ENCODE measurements at regions not wholly inside any gene's neighbourhood (a gene's known extent, or its start where the extent isn't known, plus 50 kb on each side); places are given as distances from the start of the nearest gene placed in this dataset.

DNA sequence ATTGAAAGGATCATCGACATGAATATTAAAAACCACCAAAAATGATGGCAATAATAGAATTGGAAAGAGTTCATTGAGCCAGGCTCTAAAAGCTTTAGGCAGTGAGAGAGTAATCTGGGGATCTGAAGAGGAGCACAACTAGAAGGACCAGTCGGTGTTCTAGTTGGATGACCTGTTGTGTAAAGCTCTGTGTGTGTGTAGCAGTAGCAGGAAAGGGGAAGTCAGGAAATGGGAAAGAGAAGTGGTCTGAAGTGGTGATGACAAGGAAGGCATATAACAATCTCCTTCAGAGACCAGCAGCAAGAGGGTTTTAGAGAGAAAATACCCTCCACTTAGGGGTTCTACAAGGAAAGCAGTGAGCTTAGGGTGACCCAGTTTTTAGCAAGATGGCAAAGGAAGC, 539.2 kb downstream of the HTR7 start:
- no peak for DNase-seq (ENCODE audit: low read depth in 4 of 4, low spot score in 1 of 4)

DNA sequence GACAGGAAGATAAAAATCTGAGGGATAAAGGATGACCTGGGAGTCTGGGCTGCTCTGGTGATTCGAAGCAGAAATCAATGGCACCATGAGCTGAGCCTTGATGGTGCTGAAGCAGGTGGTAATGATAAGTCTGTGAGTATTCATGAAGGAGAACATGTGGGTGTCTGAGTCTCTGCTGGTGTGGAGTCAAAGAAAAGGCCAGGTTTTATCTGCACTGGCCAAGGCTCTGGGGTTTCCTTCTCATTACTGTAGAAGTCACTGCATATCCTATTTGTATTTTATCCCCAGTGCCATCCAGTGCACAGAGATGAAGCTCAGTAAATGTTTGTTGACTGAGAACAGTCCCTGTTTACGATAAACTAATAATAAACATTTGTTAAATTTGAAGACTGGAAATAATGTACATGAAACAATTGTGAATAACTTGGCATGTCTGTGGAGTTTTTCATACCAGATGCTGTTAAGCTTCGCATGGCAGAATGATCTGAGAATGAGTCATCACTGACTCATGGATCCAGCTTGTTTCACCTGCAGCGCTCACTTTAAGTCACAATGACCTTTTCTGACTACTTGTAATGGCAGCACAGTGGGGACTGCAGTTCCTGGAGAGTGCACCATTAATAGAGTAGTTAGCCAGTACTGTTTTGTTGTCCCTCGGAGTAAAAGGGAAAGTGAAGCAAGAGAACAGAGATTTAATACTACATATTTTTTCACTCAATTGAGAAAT, 538.5 kb downstream of the HTR7 start:
- peak in 1 of 4 experiments; percentile 2 for DNase-seq (ENCODE audit: low read depth in 4 of 4, low spot score in 1 of 4)

DNA sequence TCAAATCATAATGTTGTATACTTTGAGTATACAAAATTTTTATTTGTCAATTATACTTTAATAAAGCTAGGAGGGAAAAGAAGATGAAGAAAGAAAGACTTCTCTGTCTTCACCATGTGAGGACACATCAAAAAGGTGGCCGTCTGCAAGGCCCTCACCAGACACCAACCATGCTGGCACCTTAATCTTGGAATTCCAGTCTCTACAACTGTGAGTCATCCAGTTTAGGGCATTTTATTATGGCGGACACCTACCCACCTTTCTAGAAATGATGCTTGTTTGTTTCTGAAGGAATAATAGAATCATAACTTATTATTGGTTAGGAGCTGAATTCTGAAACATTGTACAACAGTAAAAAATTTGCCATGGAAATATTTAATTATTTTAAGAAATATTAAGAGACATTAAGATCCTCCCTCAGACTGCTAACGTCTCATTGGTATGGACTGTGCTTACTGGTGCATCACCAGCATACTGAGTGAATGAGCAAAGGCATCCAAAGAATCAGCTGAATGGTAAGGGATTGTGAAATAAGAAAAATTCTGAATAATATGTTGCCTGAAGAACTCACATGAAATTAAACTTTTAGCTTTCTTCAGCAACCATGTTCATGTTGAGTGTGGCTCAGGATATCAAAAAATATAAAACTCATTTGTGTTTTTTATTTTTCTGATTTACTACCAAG, 536.6 kb downstream of the HTR7 start:
- no peak for DNase-seq (ENCODE audit: low read depth in 4 of 4, low spot score in 1 of 4)

DNA sequence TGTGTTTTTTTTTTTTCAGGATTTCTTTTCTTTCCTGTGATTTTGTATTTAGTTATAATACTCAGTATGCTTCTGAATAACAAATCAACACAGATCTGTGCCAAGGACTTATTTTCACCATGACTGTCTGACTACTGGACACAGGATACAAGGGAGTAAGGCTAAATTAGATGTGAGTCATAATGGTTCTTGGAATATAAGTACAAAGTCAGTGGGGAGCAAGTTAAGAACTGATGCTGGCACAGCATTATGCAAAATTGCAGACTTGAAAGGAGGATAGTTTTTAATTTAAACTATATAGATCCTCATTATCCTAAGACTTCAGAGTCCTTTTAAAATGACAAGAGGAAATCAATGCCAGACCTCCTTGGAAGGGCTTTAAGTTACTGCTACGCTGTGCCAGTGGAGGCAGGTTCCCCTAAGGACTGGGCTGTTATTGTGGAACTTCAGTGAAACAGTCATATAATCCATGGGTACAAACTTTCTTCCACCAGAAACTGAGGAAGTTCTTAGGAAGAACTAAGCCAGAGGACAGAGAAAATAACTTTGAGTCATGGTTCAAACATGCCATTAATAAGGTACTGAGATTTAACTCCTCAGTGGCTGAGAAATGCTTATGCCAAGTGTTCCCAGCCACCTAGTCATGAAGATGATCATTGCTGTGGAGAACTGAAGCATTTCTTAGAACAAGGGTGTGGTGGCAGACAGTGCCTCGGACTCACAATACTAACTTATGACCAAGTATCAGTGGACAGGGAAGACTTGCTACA, 531.2 kb downstream of the HTR7 start:
- DNase-seq (ENCODE audit: low read depth in 4 of 4, low spot score in 1 of 4), result no peak

DNA sequence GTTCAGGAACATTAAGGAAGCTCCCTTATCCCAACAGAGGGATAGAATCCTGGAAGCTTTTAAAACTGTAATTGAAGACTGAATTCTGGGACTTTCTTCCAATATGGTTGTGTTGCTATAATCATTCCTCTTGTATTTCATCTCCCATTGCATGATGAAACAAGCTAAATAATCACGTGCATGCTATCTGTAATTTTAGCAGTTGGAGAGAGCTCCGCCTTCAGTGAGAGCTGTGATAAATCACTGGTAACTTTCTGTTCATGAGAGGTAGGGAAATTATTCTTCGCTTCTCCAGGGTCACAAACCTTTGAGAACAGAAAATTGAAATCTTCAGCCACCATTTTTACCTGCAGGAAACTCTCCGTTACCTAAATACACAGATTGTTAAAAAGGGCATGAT, 530.2 kb downstream of the HTR7 start:
- DNase-seq (ENCODE audit: low read depth in 4 of 4, low spot score in 1 of 4), result no peak

DNA sequence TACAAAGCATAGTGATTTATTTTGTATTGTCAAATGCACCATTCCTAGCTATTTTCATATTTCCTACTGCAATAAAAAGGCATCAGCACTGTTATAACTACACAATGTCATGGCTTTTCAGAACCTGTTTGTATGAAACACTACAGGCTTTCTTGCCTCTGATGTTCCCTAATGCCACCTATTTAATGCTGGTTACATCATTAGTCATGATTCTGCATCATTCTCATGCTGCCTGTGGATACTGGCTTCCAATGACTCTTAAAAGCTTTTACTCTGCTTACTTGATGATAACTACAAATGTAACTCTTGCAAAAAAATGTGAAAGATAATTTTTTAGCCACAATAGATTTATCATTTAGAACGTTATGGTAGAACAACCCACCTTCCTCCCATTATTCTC, 529.4 kb downstream of the HTR7 start:
- DNase-seq (ENCODE audit: low read depth in 4 of 4, low spot score in 1 of 4), result no peak

DNA sequence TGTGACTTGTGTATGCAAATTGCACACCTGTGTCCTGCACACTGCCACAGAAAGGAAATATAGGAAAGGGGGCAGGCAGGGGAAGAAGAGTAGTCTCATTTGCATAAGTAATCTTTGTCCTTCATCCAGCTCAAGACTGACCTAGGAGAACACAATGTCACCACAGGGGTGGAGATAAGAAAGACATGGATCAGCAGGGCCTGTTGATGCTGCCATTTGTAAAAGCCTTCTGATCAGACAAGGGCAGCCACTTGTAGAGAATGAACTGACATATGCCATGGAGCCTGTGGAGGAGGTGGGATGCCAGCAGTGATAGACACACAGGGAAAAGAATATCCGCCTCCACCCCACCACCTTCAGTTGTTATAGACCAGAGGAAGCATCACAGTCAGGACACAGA, 528.9 kb downstream of the HTR7 start:
- DNase-seq (ENCODE audit: low read depth in 4 of 4, low spot score in 1 of 4), result no peak

DNA sequence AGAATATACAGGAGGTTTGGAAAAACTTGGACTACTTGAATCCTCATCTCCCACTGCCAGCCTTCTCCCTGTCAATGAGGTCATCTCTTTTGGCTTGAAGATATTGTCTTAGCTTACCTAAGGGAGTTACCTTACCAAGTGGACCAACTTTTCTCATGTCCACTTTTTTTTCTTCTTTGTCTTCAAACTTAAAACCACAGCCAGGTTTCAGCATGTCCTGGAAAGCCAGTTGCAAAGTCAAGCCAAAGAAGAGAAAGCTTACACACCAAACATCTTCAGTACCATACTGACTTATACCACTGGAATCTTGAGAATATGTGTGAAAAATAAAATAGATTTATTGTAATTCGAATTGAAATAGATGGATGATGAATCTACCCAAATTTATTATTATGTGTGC, 520.5 kb downstream of the HTR7 start:
- no peak for DNase-seq (ENCODE audit: low read depth in 4 of 4, low spot score in 1 of 4)

DNA sequence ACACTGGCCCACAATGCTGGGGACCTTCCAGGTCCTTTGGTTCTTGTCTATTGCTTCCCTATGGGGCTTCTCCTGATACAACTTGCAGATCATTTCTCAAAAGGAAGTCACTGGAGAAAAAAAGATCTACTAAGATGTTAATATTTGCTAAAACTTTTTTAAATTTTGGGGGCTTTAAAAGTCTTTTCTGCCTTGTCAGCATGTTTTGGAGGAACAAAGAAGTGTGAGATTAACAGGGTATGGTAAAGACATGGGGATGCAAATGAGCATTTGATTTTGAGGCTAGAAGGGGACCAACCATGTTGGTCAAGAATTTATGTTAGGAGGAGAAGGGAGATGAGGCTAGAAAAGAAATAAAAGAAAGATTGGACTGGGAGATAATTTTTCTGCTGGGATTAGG, 515.4 kb downstream of the HTR7 start:
- DNase-seq (ENCODE audit: low read depth in 4 of 4, low spot score in 1 of 4), result no peak

DNA sequence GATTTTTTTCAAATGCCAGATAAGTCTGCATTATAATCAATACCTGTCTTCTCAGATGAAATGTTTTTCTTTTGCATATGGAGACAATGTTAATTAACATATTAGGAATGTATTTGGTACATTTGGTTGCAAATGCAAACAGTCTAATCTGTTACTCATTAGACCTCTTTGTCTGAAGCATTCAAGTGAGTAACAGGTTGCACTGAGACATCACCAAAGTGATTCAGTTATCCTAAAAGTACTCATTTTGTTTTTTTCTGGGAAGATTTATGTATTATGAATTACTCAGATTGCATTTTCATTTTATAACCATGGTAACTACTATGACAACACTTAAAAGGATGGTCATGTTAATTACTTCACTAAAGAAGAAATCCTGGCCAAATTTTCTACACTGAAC, 513.6 kb downstream of the HTR7 start:
- no peak for DNase-seq (ENCODE audit: low read depth in 4 of 4, low spot score in 1 of 4)

DNA sequence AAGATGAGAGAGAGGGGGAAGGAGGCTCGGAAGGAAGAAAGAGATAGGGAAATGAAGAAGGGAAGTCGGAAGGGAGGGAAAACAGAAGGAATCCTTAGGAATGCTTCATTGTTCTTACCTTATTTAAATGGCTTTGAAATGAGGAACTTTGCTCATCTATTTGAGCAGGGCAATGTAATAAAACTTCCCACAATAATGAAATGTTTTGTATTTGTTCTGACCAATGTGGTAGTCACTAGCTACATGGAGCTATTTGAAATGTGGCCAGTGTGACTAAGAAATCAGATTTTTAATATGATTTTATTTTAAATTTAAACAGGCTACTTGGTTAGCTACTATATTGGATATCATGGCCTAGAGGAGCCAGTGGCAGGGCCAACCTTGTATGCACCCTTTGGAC, 510.6 kb downstream of the HTR7 start:
- DNase-seq (ENCODE audit: low read depth in 4 of 4, low spot score in 1 of 4), result no peak

DNA sequence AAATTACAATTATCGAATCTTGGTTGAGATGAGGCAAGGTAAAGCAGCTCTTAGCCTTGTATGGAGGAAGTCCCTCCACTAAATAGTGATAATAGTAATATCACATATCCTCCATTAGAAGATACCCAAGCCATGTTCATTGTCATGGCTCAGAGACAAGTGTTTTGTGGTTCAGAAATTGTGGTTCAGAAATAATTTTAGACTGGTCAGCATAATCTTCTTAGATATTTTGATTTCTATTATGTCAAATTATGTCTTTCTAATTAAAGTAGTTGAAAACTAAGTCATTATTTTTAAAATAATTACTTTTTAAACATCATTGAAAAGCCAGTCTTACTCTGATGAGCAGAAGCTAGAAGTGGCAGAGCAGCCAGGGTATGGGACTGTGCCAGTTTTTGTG, 507.7 kb downstream of the HTR7 start:
- no peak for DNase-seq (ENCODE audit: low read depth in 4 of 4, low spot score in 1 of 4)

DNA sequence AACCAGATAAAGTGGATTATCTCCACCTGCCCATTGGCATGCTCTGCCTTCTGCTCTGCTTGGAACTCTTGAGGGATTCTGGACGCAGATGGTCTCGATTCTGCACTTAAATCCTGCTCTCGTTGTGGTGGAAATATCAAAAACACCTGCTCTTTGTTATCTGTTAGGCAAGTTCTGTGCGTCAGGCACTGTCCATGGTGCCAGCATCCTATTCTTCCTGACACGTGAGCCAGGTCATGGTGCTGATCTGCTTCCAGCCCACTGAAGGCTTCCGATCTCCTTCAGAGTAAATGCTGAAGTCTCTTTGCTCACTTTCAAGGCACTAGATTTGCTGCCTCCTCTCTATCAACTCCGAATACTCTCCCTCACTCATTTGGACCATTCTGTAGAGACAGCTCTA, 505.6 kb downstream of the HTR7 start:
- no peak for DNase-seq (ENCODE audit: low read depth in 4 of 4, low spot score in 1 of 4)

DNA sequence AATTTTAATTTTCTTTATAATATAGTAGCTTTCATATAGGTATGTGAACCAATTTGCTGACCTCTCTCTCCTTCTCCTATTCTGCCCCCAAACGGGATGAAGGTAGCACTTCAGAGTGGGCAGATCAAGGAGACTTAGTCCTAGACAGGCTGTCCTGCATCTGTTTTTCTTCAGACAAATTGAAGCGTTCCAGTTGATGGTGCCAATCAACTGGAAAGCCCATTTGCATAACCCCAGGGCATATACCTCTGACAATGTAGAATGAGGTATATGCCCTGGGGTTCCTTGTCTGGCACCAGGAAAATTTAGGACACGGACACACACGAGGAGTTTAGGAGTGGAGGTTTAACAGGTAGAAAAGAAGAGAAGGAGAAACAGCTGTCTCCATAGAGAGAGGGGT, 502.9 kb downstream of the HTR7 start:
- no peak for DNase-seq (ENCODE audit: low read depth in 4 of 4, low spot score in 1 of 4)

DNA sequence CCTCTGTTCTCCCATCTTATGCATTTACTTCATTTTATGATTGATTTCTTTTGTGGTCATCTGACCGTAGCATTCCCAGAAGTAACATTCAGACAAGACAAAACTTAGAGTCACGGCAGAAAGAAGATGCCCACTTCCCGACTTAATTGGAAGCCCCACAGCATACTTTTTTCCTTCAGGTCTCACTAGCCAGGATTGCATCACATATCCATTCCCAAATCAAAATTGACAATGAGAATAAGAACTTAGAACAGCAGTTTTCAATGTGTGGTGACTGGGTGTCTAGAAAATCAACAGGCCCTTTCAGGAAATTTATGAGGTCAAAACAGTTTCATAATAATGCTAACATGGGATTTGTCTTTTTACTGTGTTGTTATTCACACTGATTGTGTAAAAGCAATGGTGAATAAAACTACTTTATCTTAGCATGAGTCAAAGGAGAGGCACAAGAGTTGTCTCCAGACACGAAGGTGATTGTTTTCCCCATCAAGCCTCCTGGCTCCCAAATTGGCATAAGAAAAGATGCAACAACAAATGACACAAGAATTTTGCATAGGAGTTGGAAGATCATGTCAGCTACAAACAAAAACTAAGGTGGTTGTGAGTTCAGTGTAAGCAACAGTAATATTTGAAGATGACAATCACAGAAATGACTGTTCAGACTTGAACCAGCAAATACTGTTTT, 493.9 kb downstream of the HTR7 start:
- DNase-seq (ENCODE audit: low read depth in 4 of 4, low spot score in 1 of 4), result no peak

DNA sequence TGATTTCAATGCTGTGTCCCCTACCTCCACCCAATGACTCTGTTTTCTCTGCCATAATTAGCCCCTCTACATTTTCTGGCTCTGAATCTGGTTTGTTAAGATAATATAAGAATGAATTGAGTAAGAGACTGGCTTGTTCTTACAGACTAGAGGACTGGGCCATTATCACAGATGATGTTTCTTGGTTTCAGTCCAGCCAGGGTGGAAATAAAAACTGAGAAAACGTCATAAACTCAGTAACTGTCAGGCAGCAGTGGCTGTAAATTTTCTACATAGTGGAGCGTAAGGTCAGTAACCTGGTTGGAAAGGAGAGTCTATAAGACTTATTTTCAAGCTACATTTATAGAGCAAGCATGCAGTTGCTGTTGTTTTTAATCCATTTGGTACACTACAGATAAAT, 485.4 kb downstream of the HTR7 start:
- DNase-seq (ENCODE audit: low read depth in 4 of 4, low spot score in 1 of 4), result no peak

DNA sequence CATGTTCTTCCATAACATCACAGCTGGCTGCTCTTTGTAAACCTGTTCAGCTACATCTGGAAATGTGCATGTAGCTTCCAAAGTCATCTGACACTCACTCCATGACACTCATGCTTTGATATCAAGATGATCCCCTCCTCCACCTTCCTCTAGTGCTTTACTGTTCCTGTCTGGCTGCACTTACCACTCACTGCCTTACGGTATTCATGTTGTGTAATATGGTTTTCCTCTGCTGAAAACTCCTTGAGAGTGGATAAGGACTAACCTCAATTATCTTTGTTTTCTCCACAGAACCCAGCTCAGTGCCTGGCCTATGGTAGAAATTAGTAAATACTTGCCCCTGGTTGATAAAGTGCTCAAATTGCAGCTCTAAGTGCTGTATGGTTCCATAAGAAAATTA, 483.9 kb downstream of the HTR7 start:
- DNase-seq (ENCODE audit: low read depth in 4 of 4, low spot score in 1 of 4), result no peak

DNA sequence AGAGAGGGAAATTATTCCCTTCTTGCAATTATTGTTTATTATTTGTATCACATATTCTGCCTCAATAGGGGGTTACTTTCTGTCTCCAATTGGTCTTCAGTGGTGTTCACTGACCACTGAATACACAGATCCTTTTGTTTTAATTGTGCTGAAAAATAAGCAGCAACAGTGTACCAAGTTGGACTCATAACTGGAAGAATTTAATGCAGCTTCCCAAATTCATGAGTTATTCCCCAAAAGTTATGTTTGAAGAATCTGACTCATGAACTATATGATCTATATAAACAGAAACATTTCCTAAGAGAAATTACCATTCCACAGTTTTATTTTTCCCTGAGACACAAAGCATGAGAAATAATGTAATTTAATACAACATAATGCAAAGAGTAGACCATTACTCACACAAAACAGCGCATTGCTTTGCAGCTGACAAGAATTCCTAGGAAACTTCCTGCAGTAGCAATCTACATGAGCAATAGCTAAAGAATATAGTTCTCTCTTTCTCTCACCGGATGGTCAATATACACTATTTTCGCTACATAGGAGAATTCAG, 479.2 kb downstream of the HTR7 start:
- DNase-seq (ENCODE audit: low read depth in 4 of 4, low spot score in 1 of 4), result no peak

DNA sequence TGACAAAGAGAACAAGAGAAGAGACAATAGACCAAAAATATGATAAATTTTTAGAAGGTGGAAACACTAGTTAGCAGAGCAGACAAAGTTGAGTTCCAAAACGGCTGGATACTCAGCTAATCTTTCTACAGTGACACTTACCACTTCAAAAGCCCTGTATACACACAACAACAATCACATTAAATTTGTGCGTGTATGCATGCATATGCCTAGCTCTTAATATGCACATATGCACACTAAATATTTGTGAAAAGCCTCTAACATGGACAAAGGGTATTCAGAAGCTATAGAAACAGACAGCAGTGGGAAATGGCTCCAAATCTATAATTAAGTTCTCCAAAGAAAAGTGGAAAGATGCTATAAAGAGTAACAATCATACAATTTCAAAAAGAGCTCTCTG, 476.4 kb downstream of the HTR7 start:
- DNase-seq (ENCODE audit: low read depth in 4 of 4, low spot score in 1 of 4), result no peak

DNA sequence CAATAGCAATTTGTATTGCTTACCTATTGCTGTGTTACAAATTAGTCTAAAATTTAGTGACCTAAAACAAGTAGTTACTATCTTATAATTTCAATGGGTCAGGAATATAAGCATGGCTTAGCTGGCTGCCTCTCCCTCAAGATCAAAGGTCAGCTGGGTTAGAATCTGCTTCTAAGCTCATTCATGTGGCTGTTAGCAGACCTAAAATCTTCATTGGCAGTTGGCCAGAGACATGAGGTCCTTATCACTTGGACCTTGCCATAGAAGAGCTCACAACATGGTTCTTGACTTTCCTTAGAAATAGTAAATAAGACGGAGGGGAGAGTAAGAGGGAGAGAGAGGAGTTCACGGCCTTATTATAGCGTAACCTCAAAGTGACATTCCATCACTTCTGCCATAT, 468.0 kb downstream of the HTR7 start:
- DNase-seq (ENCODE audit: low read depth in 4 of 4, low spot score in 1 of 4), result no peak

DNA sequence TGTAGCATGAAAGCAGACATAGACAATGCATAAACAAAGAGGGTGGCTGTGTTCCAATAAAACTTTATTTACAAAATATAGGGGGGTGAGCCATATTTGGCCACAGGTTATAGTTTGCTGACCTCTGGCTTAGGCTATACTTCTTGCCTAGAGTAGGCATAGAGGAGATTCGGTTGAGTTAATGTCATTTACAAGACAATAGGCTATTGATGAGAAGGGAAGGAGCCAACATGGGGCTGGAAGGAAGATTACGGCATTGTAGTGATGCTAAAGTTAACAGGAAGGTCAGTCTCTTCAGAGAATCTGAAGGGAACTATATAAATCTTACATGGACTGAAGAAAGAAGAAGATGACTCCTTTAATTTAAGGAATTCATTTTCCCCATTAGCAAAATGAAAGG, 463.5 kb downstream of the HTR7 start:
- no peak for DNase-seq (ENCODE audit: low read depth in 4 of 4, low spot score in 1 of 4)

DNA sequence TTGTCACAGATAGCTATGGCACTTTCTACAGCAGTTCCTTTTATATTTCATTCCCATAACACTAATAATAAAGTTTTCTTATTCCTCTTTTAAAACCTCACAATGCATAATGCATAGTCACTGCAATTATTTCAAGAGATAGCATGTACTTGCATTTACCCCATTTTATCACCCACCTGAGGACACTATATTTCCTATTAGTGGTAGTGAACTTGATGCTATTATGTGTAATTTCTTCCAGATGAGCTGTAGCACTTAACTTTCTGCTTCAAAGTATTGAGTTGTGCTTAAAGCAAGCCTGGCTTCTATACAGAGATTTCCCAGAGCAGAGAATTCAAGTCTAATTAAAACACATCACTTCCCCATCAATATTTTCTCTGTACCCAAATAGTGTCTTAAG, 461.1 kb downstream of the HTR7 start:
- no peak for DNase-seq (ENCODE audit: low read depth in 4 of 4, low spot score in 1 of 4)
